Psoas muscle (tissue), 7 donors: ENCODE measurements at regions not wholly inside any gene's neighbourhood (a gene's known extent, or its start where the extent isn't known, plus 50 kb on each side); places are given as distances from the start of the nearest gene placed in this dataset.

ENCODE experiments used
- ATAC-seq, 4 donors: fragments of 200-7000 bp; cut with Tn5 transposase; one replicate each; pipeline ENCODE4 v1.9.1; 2020; ENCODE audit warnings: moderate library complexity in 3 of 4, mild to moderate bottlenecking in 2 of 4
- DNase-seq, 2 donors: peaks; one replicate each; pipeline ENCODE4 v3.0.0-alpha.2; 2020
- H3K27ac ChIP-seq: fragments of 200-600 bp; one replicate; pipeline ENCODE4 v1.8.0; 2022
- H3K27me3 ChIP-seq, 3 donors: fragments of 200-600 bp in 1 of 3; one replicate each; pipeline versions ENCODE4 v1.6.1 to v1.8.0; 2013 to 2022; ENCODE audit warnings: low read length in 2 of 3, mild to moderate bottlenecking in 2 of 3, moderate library complexity in 1 of 3; ENCODE audit not compliant: insufficient read depth in 3 of 3
- H3K36me3 ChIP-seq, 2 donors: fragments of 200-600 bp in 1 of 2; one replicate each; pipeline versions ENCODE4 v1.6.1 to v1.8.0; 2013 to 2022; ENCODE audit warnings: low read depth in 1 of 2, mild to moderate bottlenecking in 1 of 2, moderate library complexity in 1 of 2; ENCODE audit not compliant: insufficient read depth in 1 of 2
- H3K4me1 ChIP-seq: fragments of 200-600 bp; one replicate; pipeline ENCODE4 v1.8.0; 2022
- H3K4me3 ChIP-seq: fragments of 200-600 bp; one replicate; pipeline ENCODE4 v1.8.0; 2022; ENCODE audit warnings: mild to moderate bottlenecking
- H3K9me3 ChIP-seq: fragments of 200-600 bp; one replicate; pipeline ENCODE4 v1.8.0; 2022
- WGBS, 3 donors: extraction: QIAGEN DNeasy Blood & Tissue Kit; methylation state at CpG; one replicate each; pipeline versions ENCODE4 v1.1.6 to v1.1.7; 2013; 5-methylcytosine and 5-hydroxymethylcytosine counted together
- intact Hi-C, 2 donors: fragments of 100-400 bp; cut with DNase I; formaldehyde crosslinking; loops; one replicate each; pipeline versions ENCODE4 v1.11.0 to v1.14.2; 2022
- TF ChIP-seq, protein P1 (sequence below): fragments of 200-600 bp; IDR thresholded peaks from one replicate; pipeline ENCODE4 v1.8.0; 2022; ENCODE audit warnings: antibody characterized with exemption
- donor health status: healthy with polysubstance abuse.
- donor health status: DM: no; HTN: no; CAD: no; lungs with moderate emphysema.
- donor health status: Bipolar disorder and iron deficiency.
- donor health status: healthy.
- donor health status: DM: yes; HTN: yes; CAD: no.
- donor health status: DM: no; HTN: no; CAD: no.
- donor health status: DM: yes; HTN: yes; CAD: no.

- 57 to 66% (median 64%) methylated on average over 3 of the region's 3 CpGs for WGBS, 3 donors
- TF ChIP-seq, protein P1, sequence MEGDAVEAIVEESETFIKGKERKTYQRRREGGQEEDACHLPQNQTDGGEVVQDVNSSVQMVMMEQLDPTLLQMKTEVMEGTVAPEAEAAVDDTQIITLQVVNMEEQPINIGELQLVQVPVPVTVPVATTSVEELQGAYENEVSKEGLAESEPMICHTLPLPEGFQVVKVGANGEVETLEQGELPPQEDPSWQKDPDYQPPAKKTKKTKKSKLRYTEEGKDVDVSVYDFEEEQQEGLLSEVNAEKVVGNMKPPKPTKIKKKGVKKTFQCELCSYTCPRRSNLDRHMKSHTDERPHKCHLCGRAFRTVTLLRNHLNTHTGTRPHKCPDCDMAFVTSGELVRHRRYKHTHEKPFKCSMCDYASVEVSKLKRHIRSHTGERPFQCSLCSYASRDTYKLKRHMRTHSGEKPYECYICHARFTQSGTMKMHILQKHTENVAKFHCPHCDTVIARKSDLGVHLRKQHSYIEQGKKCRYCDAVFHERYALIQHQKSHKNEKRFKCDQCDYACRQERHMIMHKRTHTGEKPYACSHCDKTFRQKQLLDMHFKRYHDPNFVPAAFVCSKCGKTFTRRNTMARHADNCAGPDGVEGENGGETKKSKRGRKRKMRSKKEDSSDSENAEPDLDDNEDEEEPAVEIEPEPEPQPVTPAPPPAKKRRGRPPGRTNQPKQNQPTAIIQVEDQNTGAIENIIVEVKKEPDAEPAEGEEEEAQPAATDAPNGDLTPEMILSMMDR: no peak
- H3K9me3 ChIP-seq: no peaks in the 10 kb centered on the region
- no peaks in the 10 kb centered on the region for H3K27me3 ChIP-seq
- H3K36me3 ChIP-seq: no peaks in the 10 kb centered on the region
- peaks cover 14% of the 10 kb centered on the region for H3K4me1 ChIP-seq
- H3K4me3 ChIP-seq: no peak overlapping the region
- ATAC-seq (no peak), DNase-seq (no peak)
- intact Hi-C loops: no loop called here
- H3K27ac ChIP-seq: peak overlapping the region; percentile 68
Measured at GRCh38 chr2:42875880-42876279, 83.5 kb upstream of the HAAO start.

DNA sequence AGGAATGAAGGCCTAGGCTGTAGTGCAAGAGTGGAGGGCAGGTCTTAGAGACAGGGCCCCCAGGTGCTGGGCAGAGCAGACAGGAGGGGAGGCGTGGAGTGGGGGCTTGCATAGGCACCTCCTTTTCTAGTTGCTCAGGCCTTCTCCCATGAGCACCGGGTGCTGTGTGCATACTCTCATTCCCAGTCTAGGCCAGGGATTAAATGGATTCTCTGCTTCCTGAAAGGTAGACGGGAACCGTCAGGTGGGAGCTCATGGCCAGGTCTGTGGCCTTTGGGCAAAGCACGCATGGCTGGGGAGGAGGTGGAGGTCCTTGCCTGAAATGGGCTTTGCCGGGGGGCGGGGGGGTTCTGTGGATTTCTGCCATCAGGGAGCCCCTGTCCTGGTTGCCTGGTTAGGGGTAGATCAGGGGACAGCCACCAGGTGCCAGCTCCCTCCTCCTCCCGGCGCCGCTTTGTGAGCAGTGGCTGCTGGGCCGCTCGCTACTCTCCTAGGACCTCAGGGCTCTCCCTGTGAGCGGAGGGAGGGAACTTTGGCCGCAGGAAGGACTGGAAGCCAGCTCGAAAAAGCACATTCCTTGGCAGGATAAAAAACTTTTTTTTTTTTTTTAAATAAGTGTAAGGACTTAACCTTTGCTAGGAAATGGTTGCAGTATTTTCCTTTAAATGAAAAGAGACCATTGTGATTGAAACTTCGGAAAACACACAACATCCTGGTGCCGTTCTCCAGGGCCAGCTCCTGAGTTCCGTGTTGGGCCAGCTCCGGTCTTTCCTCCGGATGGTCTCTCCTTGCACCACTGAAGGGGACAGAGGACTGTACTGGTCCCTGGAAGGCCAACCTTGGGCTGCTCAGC lies 82.8 kb upstream of the HAAO start:
- Histone ChIP-seq H3K4me1 (peaks cover 14% of the 10 kb centered on the region), H3K4me3 (no peak overlapping the region), H3K27me3 (no peaks in the 10 kb centered on the region), H3K9me3 (no peaks in the 10 kb centered on the region), H3K36me3 (no peaks in the 10 kb centered on the region), H3K27ac (peak overlapping the region; percentile 68)
- TF ChIP-seq, protein P1: no peak
- WGBS, 3 donors: 41 to 53% (median 46%) methylated on average over 20 of the region's 20 CpGs
- ATAC-seq (peak in 3 of 4 donors; percentile 40 to 70 (median 45)), DNase-seq (peak; percentile 63 to 83)
- intact Hi-C loops: no loop called here

DNA sequence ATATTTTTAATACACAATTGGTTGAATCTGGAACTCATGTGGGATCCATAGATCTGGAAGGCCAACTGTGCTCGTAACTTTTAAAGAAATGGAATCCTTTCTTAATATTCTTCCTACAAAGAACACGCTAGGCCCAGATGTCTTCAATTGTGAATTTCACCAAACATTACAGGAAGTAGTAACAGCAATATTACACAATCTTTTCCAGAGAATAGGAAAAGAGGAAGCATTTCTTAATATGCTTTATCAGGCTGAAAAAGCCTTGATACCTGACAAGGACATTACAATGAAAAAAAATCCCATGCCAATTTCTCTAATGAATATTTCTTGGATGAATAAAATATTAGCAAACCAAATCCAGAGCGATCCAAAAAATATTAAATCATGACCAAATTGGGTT lies 80.3 kb upstream of the HAAO start:
- H3K9me3 ChIP-seq: no peaks in the 10 kb centered on the region
- H3K36me3 ChIP-seq: no peaks in the 10 kb centered on the region
- intact Hi-C loops: no loop called here
- H3K4me3 ChIP-seq: no peak overlapping the region
- TF ChIP-seq, protein P1: no peak
- H3K27ac ChIP-seq: peak overlapping the region; percentile 46
- peaks cover 12% of the 10 kb centered on the region for H3K4me1 ChIP-seq
- no peaks in the 10 kb centered on the region for H3K27me3 ChIP-seq
- DNase-seq (no peak), ATAC-seq (peak in 3 of 4 donors; percentile 26 to 66 (median 36))
- 62 to 68% (median 66%) methylated on average over 3 of the region's 3 CpGs for WGBS, 3 donors

GRCh38 chr2:42871372-42871771 lies 79.0 kb upstream of the HAAO start:
- H3K36me3 ChIP-seq: no peaks in the 10 kb centered on the region
- 88 to 93% (median 92%) methylated on average over 4 of the region's 4 CpGs for WGBS, 3 donors
- intact Hi-C loops: no loop called here
- H3K27me3 ChIP-seq: no peaks in the 10 kb centered on the region
- ATAC-seq (no peak), DNase-seq (no peak)
- no peak overlapping the region for H3K27ac ChIP-seq
- TF ChIP-seq, protein P1: no peak
- no peaks in the 10 kb centered on the region for H3K9me3 ChIP-seq
- peaks cover 25% of the 10 kb centered on the region for H3K4me1 ChIP-seq
- no peak overlapping the region for H3K4me3 ChIP-seq
